ENCODE measurements at regions not wholly inside any gene's neighbourhood (a gene's known extent, or its start where the extent isn't known, plus 50 kb on each side); places are given as distances from the start of the nearest gene placed in this dataset.

- Histone ChIP-seq H3F3A (ENCODE audit: low read depth) (peaks cover 21% of the 10 kb centered on the region), H3K4me1 (peaks cover 15% of the 10 kb centered on the region), H3K27me3 (peaks cover 10% of the 10 kb centered on the region), H4K20me1 (ENCODE audit: low read depth) (peaks cover 20% of the 10 kb centered on the region), H3K9me3 (ENCODE audit: low read depth) (no peaks in the 10 kb centered on the region), H3K79me2 (ENCODE audit: low read depth) (no peaks in the 10 kb centered on the region), H3K4me2 (no peak overlapping the region), H3K9ac (no peak overlapping the region), H3K36me3 (no peaks in the 10 kb centered on the region), H2AFZ (replicated peaks) (no peak overlapping the region), H3K4me3 (no peak overlapping the region), H3K27ac (no peak overlapping the region)
- H3K36me3 Mint-ChIP-seq = no peaks in the 10 kb centered on the region
- H3K9me3 Mint-ChIP-seq = peaks cover 6% of the 10 kb centered on the region
- no peak overlapping the region for H3K27ac Mint-ChIP-seq
- TF ChIP-seq, protein P1, sequence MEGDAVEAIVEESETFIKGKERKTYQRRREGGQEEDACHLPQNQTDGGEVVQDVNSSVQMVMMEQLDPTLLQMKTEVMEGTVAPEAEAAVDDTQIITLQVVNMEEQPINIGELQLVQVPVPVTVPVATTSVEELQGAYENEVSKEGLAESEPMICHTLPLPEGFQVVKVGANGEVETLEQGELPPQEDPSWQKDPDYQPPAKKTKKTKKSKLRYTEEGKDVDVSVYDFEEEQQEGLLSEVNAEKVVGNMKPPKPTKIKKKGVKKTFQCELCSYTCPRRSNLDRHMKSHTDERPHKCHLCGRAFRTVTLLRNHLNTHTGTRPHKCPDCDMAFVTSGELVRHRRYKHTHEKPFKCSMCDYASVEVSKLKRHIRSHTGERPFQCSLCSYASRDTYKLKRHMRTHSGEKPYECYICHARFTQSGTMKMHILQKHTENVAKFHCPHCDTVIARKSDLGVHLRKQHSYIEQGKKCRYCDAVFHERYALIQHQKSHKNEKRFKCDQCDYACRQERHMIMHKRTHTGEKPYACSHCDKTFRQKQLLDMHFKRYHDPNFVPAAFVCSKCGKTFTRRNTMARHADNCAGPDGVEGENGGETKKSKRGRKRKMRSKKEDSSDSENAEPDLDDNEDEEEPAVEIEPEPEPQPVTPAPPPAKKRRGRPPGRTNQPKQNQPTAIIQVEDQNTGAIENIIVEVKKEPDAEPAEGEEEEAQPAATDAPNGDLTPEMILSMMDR (IDR thresholded peaks at IDR 0.05) = no peak
- TF ChIP-seq EZH2phosphoT487 (IDR thresholded peaks at IDR 0.05) (no peak), EZH2 (IDR thresholded peaks at IDR 0.05) (no peak)
- peaks cover 47% of the 10 kb centered on the region for H3K27me3 Mint-ChIP-seq (ENCODE audit: insufficient read depth, low read depth)
- H3K4me3 Mint-ChIP-seq = peak overlapping the region; percentile 14
- peaks cover 42% of the 10 kb centered on the region for H3K4me1 Mint-ChIP-seq
- DNase-seq (ENCODE audit: low spot score) = peak; percentile 92
Measured at GRCh38 chr9:131799177-131799823, 59.4 kb upstream of the RAPGEF1 start.

- Histone ChIP-seq H3K4me3 (no peak overlapping the region), H3K4me2 (peak overlapping the region; percentile 59), H3F3A (ENCODE audit: low read depth) (peaks cover 21% of the 10 kb centered on the region), H3K9me3 (ENCODE audit: low read depth) (no peaks in the 10 kb centered on the region), H4K20me1 (ENCODE audit: low read depth) (peaks cover 20% of the 10 kb centered on the region), H2AFZ (replicated peaks) (no peak overlapping the region), H3K9ac (no peak overlapping the region), H3K36me3 (no peaks in the 10 kb centered on the region), H3K27ac (no peak overlapping the region), H3K27me3 (peaks cover 10% of the 10 kb centered on the region), H3K79me2 (ENCODE audit: low read depth) (no peaks in the 10 kb centered on the region), H3K4me1 (peaks cover 15% of the 10 kb centered on the region)
- Mint-ChIP-seq H3K9me3 (peaks cover 6% of the 10 kb centered on the region), H3K4me3 (no peak overlapping the region), H3K36me3 (no peaks in the 10 kb centered on the region), H3K27ac (no peak overlapping the region), H3K4me1 (peaks cover 43% of the 10 kb centered on the region), H3K27me3 (ENCODE audit: insufficient read depth, low read depth) (peaks cover 46% of the 10 kb centered on the region)
- TF ChIP-seq EZH2 (IDR thresholded peaks at IDR 0.05) = no peak
- TF ChIP-seq, protein P1 (IDR thresholded peaks at IDR 0.05) = no peak
- TF ChIP-seq EZH2phosphoT487 (IDR thresholded peaks at IDR 0.05) = no peak
- DNase-seq (ENCODE audit: low spot score) = peak; percentile 69
Measured at GRCh38 chr9:131798246-131798645, 58.4 kb upstream of the RAPGEF1 start.

GRCh38 chr9:131794393-131794792, 54.5 kb upstream of the RAPGEF1 start:
- Histone ChIP-seq H3K4me3 (no peak overlapping the region), H3K9me3 (ENCODE audit: low read depth) (no peaks in the 10 kb centered on the region), H3K27me3 (peaks cover 10% of the 10 kb centered on the region), H3K36me3 (no peaks in the 10 kb centered on the region), H2AFZ (replicated peaks) (no peak overlapping the region), H3K79me2 (ENCODE audit: low read depth) (no peaks in the 10 kb centered on the region), H3K4me1 (peaks cover 15% of the 10 kb centered on the region), H3K27ac (no peak overlapping the region), H4K20me1 (ENCODE audit: low read depth) (peaks cover 20% of the 10 kb centered on the region), H3F3A (ENCODE audit: low read depth) (peaks cover 21% of the 10 kb centered on the region), H3K9ac (no peak overlapping the region), H3K4me2 (no peak overlapping the region)
- H3K27ac Mint-ChIP-seq = no peak overlapping the region
- peaks cover 2% of the 10 kb centered on the region for H3K9me3 Mint-ChIP-seq
- no peak for TF ChIP-seq EZH2phosphoT487 (IDR thresholded peaks at IDR 0.05)
- TF ChIP-seq, protein P1 (IDR thresholded peaks at IDR 0.05) = no peak
- H3K4me3 Mint-ChIP-seq = peak overlapping the region; percentile 30
- peaks cover 33% of the 10 kb centered on the region for H3K27me3 Mint-ChIP-seq (ENCODE audit: insufficient read depth, low read depth)
- peak; percentile 58 for DNase-seq (ENCODE audit: low spot score)
- H3K36me3 Mint-ChIP-seq = no peaks in the 10 kb centered on the region
- peaks cover 28% of the 10 kb centered on the region for H3K4me1 Mint-ChIP-seq

Data from neural progenitor cell (in vitro differentiated cells).